ENCODE measurements at regions not wholly inside any gene's neighbourhood (a gene's known extent, or its start where the extent isn't known, plus 50 kb on each side); places are given as distances from the start of the nearest gene placed in this dataset.

DNA sequence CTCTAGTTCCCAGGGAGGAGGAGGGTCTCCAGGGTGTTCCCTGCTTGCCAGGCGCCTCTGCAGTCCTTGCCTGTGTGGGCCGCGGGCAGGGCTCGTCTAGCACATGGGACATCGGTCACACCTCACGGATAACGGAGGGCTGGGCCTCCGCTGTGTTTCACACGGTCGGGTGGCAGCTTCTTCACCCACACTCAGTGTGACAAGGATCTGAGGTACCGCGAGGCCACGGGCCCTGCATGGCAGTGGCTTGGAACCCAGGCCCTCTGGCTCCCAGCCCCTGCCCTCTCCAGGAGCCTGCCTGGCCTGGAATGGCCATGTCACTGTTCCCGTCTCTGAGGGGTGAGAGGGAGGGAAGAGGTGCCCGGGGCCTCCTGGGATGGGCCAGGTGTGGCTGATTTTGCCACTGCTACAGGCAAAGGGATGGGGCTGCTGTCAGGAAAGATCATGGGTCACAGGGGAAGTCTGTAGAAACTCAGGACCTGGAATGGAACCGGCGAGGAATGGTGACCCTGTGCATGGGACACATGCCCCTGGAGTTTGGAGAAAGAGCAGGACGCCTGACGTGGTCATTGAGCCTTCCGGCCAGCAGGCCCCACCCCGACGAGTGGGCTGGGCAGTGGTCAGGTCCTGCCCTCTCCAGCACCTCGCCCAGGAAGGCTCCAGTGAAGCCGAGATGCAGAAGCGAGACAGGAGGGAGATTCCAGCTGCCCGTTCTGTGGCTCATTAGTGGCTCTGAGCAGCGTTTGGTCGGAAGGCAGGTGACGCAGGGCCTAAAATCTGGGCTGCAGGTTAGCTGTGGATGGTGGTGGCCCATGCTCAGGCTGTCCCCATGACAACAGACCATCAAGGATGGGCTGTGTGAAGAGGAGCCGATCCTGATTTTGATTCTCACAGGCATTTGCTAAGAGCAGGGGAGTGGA lies 76.5 kb upstream of the GSE1 start (continued):
- TF ChIP-seq, protein P1, sequence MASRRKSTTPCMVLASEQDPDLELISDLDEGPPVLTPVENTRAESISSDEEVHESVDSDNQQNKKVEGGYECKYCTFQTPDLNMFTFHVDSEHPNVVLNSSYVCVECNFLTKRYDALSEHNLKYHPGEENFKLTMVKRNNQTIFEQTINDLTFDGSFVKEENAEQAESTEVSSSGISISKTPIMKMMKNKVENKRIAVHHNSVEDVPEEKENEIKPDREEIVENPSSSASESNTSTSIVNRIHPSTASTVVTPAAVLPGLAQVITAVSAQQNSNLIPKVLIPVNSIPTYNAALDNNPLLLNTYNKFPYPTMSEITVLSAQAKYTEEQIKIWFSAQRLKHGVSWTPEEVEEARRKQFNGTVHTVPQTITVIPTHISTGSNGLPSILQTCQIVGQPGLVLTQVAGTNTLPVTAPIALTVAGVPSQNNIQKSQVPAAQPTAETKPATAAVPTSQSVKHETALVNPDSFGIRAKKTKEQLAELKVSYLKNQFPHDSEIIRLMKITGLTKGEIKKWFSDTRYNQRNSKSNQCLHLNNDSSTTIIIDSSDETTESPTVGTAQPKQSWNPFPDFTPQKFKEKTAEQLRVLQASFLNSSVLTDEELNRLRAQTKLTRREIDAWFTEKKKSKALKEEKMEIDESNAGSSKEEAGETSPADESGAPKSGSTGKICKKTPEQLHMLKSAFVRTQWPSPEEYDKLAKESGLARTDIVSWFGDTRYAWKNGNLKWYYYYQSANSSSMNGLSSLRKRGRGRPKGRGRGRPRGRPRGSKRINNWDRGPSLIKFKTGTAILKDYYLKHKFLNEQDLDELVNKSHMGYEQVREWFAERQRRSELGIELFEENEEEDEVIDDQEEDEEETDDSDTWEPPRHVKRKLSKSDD (CRISPR knock-in tag; IDR thresholded peaks at IDR 0.05; ENCODE audit: low read depth) = 0 out of 2 replicates have a peak, but pooled peaks have one; percentile 41
- TF ChIP-seq ZSCAN9 (CRISPR knock-in tag; IDR thresholded peaks at IDR 0.05; ENCODE audit: borderline replicate concordance) (no peak; the same call in 1 of the 2 replicates), ZNF572 (CRISPR knock-in tag; IDR thresholded peaks at IDR 0.05) (no peak), ZNF598 (CRISPR knock-in tag; IDR thresholded peaks at IDR 0.05; ENCODE audit: borderline replicate concordance) (no peak), ZKSCAN8 (CRISPR knock-in tag; IDR thresholded peaks at IDR 0.05; ENCODE audit: borderline replicate concordance) (peak; percentile 50; the same call in 1 of the 2 replicates), ZBTB42 (CRISPR knock-in tag; IDR thresholded peaks at IDR 0.05) (0 out of 2 replicates have a peak, but pooled peaks have one; percentile 23), MEIS2 (CRISPR knock-in tag; IDR thresholded peaks at IDR 0.05) (no peak; the same call in 1 of the 2 replicates), PPARG (CRISPR knock-in tag; conservative IDR thresholded peaks at IDR 0.05) (peak; percentile 64; the same call in 1 of the 2 replicates), THAP11 (CRISPR knock-in tag; IDR thresholded peaks at IDR 0.05) (peak; percentile 36; the same call in 1 of the 2 replicates), ZFP1 (CRISPR knock-in tag; IDR thresholded peaks at IDR 0.05) (no peak), RBM39 (IDR thresholded peaks at IDR 0.05; ENCODE audit: low read depth, low read length, poor library complexity, severe bottlenecking) (no peak), SNAI1 (CRISPR knock-in tag; IDR thresholded peaks at IDR 0.05; ENCODE audit: borderline replicate concordance) (peak; percentile 84), KDM1A (CRISPR knock-in tag; IDR thresholded peaks at IDR 0.05) (0 out of 2 replicates have a peak, but pooled peaks have one; percentile 19), ZNF33A (CRISPR knock-in tag; IDR thresholded peaks at IDR 0.05; ENCODE audit: borderline replicate concordance) (no peak), ZMYM3 (CRISPR knock-in tag; IDR thresholded peaks at IDR 0.05) (no peak), ATAD3A (CRISPR knock-in tag; IDR thresholded peaks at IDR 0.05) (0 out of 2 replicates have a peak, but pooled peaks have one; percentile 13), RXRB (CRISPR knock-in tag; IDR thresholded peaks at IDR 0.05; ENCODE audit: borderline replicate concordance) (peak; percentile 60; the same call in 1 of the 2 replicates), ONECUT2 (CRISPR knock-in tag; IDR thresholded peaks at IDR 0.05) (no peak), YY1 (IDR thresholded peaks at IDR 0.05; ENCODE audit: insufficient read depth, insufficient replicate concordance, low read depth, low read length) (no peak), MTA1 (CRISPR knock-in tag; IDR thresholded peaks at IDR 0.05; ENCODE audit: borderline replicate concordance) (peak; percentile 44; the same call in 1 of the 2 replicates), ZNF232 (CRISPR knock-in tag; IDR thresholded peaks at IDR 0.05; ENCODE audit: borderline replicate concordance) (no peak), ZNF83 (CRISPR knock-in tag; IDR thresholded peaks at IDR 0.05; ENCODE audit: borderline replicate concordance) (no peak), CCAR2 (optimal IDR thresholded peaks at IDR 0.05; ENCODE audit: low read depth, low read length) (no peak), FOXC1 (CRISPR knock-in tag; IDR thresholded peaks at IDR 0.05; ENCODE audit: borderline replicate concordance) (no peak; the same call in none of the 2 replicates)
- TF ChIP-seq, protein P2, sequence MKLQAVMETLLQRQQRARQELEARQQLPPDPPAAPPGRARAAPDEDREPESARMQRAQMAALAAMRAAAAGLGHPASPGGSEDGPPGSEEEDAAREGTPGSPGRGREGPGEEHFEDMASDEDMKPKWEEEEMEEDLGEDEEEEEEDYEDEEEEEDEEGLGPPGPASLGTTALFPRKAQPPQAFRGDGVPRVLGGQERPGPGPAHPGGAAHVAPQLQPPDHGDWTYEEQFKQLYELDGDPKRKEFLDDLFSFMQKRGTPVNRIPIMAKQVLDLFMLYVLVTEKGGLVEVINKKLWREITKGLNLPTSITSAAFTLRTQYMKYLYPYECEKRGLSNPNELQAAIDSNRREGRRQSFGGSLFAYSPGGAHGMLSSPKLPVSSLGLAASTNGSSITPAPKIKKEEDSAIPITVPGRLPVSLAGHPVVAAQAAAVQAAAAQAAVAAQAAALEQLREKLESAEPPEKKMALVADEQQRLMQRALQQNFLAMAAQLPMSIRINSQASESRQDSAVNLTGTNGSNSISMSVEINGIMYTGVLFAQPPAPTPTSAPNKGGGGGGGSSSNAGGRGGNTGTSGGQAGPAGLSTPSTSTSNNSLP (IDR thresholded peaks at IDR 0.05; ENCODE audit: low read depth, low read length) = no peak
- TF ChIP-seq, protein P3, sequence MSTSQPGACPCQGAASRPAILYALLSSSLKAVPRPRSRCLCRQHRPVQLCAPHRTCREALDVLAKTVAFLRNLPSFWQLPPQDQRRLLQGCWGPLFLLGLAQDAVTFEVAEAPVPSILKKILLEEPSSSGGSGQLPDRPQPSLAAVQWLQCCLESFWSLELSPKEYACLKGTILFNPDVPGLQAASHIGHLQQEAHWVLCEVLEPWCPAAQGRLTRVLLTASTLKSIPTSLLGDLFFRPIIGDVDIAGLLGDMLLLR (CRISPR knock-in tag; IDR thresholded peaks at IDR 0.05) = peak; percentile 23; the same call in 1 of the 2 replicates
